ENCODE measurements at regions not wholly inside any gene's neighbourhood (a gene's known extent, or its start where the extent isn't known, plus 50 kb on each side); places are given as distances from the start of the nearest gene placed in this dataset.

- no peak for DNase-seq
- no peak overlapping the region for H3K4me2 ChIP-seq (ENCODE audit: low read depth, low read length)
- H3K9me3 ChIP-seq (ENCODE audit: control insufficient read depth, insufficient read depth, low read length) = no peaks in the 10 kb centered on the region
- no TSS peak for BruUV-seq (replicated peaks)
- H3K27me3 ChIP-seq (ENCODE audit: control insufficient read depth, insufficient read depth, low read length) = peaks cover 37% of the 10 kb centered on the region
- no peak overlapping the region for H3K14ac ChIP-seq (replicated peaks; ENCODE audit: low read depth, low read length)
- no peaks in the 10 kb centered on the region for H4K20me1 ChIP-seq (ENCODE audit: insufficient read depth, low read length)
- H3K9ac ChIP-seq (ENCODE audit: low read depth, low read length) = no peak overlapping the region
- no peak overlapping the region for H2AFZ ChIP-seq (replicated peaks; ENCODE audit: low read length, poor library complexity)
- no peak overlapping the region for H3K23ac ChIP-seq (ENCODE audit: low read depth, low read length)
- H2AK9ac ChIP-seq (replicated peaks; ENCODE audit: low read depth, low read length, poor library complexity) = no peak overlapping the region
- no peak overlapping the region for H2BK15ac ChIP-seq (ENCODE audit: low read depth, low read length)
- H3K79me1 ChIP-seq (ENCODE audit: low read depth in 1 of 2, low read length in 2 of 2) = no peaks in the 10 kb centered on the region
- H2BK5ac ChIP-seq (ENCODE audit: low read depth, low read length, poor library complexity, severe bottlenecking) = no peak overlapping the region
- H3K4ac ChIP-seq (ENCODE audit: low read depth, low read length) = no peak overlapping the region
- no peaks in the 10 kb centered on the region for H3K36me3 ChIP-seq (ENCODE audit: control insufficient read depth, insufficient read depth, low read length)
- no peak overlapping the region for H2BK120ac ChIP-seq (ENCODE audit: low read depth, low read length)
- in situ Hi-C loops (cut with MboI; ENCODE audit: low sequenced_read_pairs) (no loop called here), dilution Hi-C loops (cut with HindIII; ENCODE audit: low sequenced_read_pairs, unreplicated experiment) (no loop called here), intact Hi-C loops (cut with micrococcal nuclease) (no loop called here)
- no peak overlapping the region for H3K56ac ChIP-seq (ENCODE audit: extremely low read depth, insufficient read depth, low read length)
- H3K18ac ChIP-seq (ENCODE audit: low read depth, low read length) = no peak overlapping the region
- no peak overlapping the region for H3K27ac ChIP-seq (ENCODE audit: insufficient read depth, low read length)
- H3K9me1 ChIP-seq (ENCODE audit: insufficient read depth, low read length) = no peaks in the 10 kb centered on the region
- ChIA-PET CTCF (interaction anchor here (3.2 kb wide), 1 partner anchor 9 kb away, joined by 10 read pairs; no protein-coding TSS in a partner anchor), POLR2A (ENCODE audit: unreplicated experiment) (no interaction called here)
- H4K8ac ChIP-seq (ENCODE audit: low read depth in 2 of 2, low read length in 2 of 2) = no peak overlapping the region
- H4K91ac ChIP-seq (ENCODE audit: insufficient read depth, low read depth, low read length) = no peak overlapping the region
- ATAC-seq (ENCODE audit: low read depth) = no peak
- H4K5ac ChIP-seq (ENCODE audit: low read depth, low read length) = no peak overlapping the region
- no CpG with 5 or more reads among the region's 6 CpGs for WGBS, 2 experiments (ENCODE audit: extremely low coverage in 2 of 2, insufficient read length in 1 of 2)
- TF ChIP-seq CHD1 (IDR thresholded peaks at IDR 0.05; ENCODE audit: low read depth, low read length) (no peak), RFX5 (IDR thresholded peaks at IDR 0.05; ENCODE audit: low read depth, low read length) (no peak), FOS (IDR thresholded peaks at IDR 0.05; ENCODE audit: low read depth, low read length) (no peak), CEBPB (IDR thresholded peaks at IDR 0.05; ENCODE audit: low read depth, low read length) (no peak), POLR2A (IDR thresholded peaks at IDR 0.05; ENCODE audit: low read depth, low read length) (no peak), ELK1 (IDR thresholded peaks at IDR 0.05; ENCODE audit: borderline replicate concordance, low read depth, low read length) (no peak)
- H3K4me3 ChIP-seq (ENCODE audit: insufficient read depth, low read depth, low read length) = no peak overlapping the region
- no peak overlapping the region for H2BK20ac ChIP-seq (ENCODE audit: low read depth, low read length)
- no peaks in the 10 kb centered on the region for H3K4me1 ChIP-seq (ENCODE audit: control insufficient read depth, insufficient read depth, low read length)
- H2AK5ac ChIP-seq (ENCODE audit: low read depth, low read length) = no peak overlapping the region
These were observed 439.1 kb downstream of the ETS1 start for GRCh38 chr11:128148208-128148607.
